Astrocyte (in vitro differentiated cells and primary cell): ENCODE measurements at regions not wholly inside any gene's neighbourhood (a gene's known extent, or its start where the extent isn't known, plus 50 kb on each side); places are given as distances from the start of the nearest gene placed in this dataset.
"Not testable (repeated sequence)": the region's sequence is repeated elsewhere in the genome, so short reads cannot be mapped to it uniquely, and the experiment has no call there.

Experiments
- DNase-seq: peaks from one replicate; pipeline ENCODE4 v3.0.0-alpha.2; 2010; ENCODE audit warnings: low read depth
- FAIRE-seq: peaks from 2 replicates; lab custom pipeline; 2011; peaks lifted over from hg19 to GRCh38; lab: Jason Lieb, UNC
- H2AFZ ChIP-seq: 2 replicates; pipeline ENCODE4 v1.6.0; 2012; ENCODE audit warnings: low read depth, low read length, inconsistent platforms
- H3K27ac ChIP-seq: 2 replicates; pipeline ENCODE4 v1.5.1; 2011; ENCODE audit warnings: low read depth, low read length, inconsistent platforms
- H3K27me3 ChIP-seq: 2 replicates; pipeline ENCODE4 v1.6.0; 2011; ENCODE audit warnings: low read length, inconsistent platforms; ENCODE audit not compliant: insufficient read depth
- H3K36me3 ChIP-seq: 2 replicates; pipeline ENCODE4 v1.5.1; 2011; ENCODE audit warnings: low read length, inconsistent platforms; ENCODE audit not compliant: insufficient read depth
- H3K4me1 ChIP-seq: 2 replicates; pipeline ENCODE4 v1.5.1; 2011; ENCODE audit warnings: low read length, inconsistent platforms; ENCODE audit not compliant: insufficient read depth
- H3K4me2 ChIP-seq: 2 replicates; pipeline ENCODE4 v1.6.0; 2012; ENCODE audit warnings: low read length, inconsistent platforms
- H3K4me3 ChIP-seq: 2 replicates; pipeline ENCODE4 v1.5.1; 2011; ENCODE audit warnings: low read depth, mild to moderate bottlenecking, low read length, inconsistent platforms; ENCODE audit not compliant: insufficient read depth
- H3K79me2 ChIP-seq: 2 replicates; pipeline ENCODE4 v1.6.0; 2012; ENCODE audit warnings: mild to moderate bottlenecking, low read length, inconsistent platforms; ENCODE audit not compliant: insufficient read depth
- H3K9ac ChIP-seq: 2 replicates; pipeline ENCODE4 v1.6.0; 2012; ENCODE audit warnings: mild to moderate bottlenecking, low read length, inconsistent platforms
- H3K9me3 ChIP-seq: 2 replicates; pipeline ENCODE4 v1.5.1; 2012; ENCODE audit warnings: low read depth, mild to moderate bottlenecking, low read length, inconsistent platforms; ENCODE audit not compliant: insufficient read depth
- H4K20me1 ChIP-seq: 2 replicates; pipeline ENCODE4 v1.6.0; 2012; ENCODE audit warnings: low read length, inconsistent platforms; ENCODE audit not compliant: insufficient read depth
- H3K27ac Mint-ChIP-seq: one replicate; pipeline ENCODE4 v1.8.0; 2021; ENCODE audit warnings: mild to moderate bottlenecking, mixed read lengths; ENCODE audit not compliant: unreplicated experiment
- H3K27me3 Mint-ChIP-seq: one replicate; pipeline ENCODE4 v1.8.0; 2021; ENCODE audit warnings: low read depth, mixed read lengths; ENCODE audit not compliant: unreplicated experiment
- H3K36me3 Mint-ChIP-seq: one replicate; pipeline ENCODE4 v1.8.0; 2021; ENCODE audit warnings: low read depth, mixed read lengths; ENCODE audit not compliant: unreplicated experiment
- H3K4me1 Mint-ChIP-seq: one replicate; pipeline ENCODE4 v1.8.0; 2021; ENCODE audit warnings: low read depth, mixed read lengths; ENCODE audit not compliant: unreplicated experiment
- H3K4me3 Mint-ChIP-seq: one replicate; pipeline ENCODE4 v1.8.0; 2021; ENCODE audit warnings: mild to moderate bottlenecking, moderate library complexity, mixed read lengths; ENCODE audit not compliant: unreplicated experiment
- H3K9me3 Mint-ChIP-seq: one replicate; pipeline ENCODE4 v1.8.0; 2021; ENCODE audit warnings: mild to moderate bottlenecking, mixed read lengths; ENCODE audit not compliant: unreplicated experiment
- EZH2 ChIP-seq: IDR thresholded peaks from 2 replicates; pipeline ENCODE4 v1.6.1; 2012; ENCODE audit warnings: mild to moderate bottlenecking, low read length, inconsistent platforms; ENCODE audit not compliant: insufficient read depth
- TF ChIP-seq, protein P1 (sequence below): IDR thresholded peaks from 2 replicates; pipeline ENCODE4 v1.5.1; 2011; ENCODE audit warnings: low read depth, mild to moderate bottlenecking, inconsistent platforms, low read length, moderate library complexity; ENCODE audit not compliant: insufficient read depth

- TF ChIP-seq, protein P1, sequence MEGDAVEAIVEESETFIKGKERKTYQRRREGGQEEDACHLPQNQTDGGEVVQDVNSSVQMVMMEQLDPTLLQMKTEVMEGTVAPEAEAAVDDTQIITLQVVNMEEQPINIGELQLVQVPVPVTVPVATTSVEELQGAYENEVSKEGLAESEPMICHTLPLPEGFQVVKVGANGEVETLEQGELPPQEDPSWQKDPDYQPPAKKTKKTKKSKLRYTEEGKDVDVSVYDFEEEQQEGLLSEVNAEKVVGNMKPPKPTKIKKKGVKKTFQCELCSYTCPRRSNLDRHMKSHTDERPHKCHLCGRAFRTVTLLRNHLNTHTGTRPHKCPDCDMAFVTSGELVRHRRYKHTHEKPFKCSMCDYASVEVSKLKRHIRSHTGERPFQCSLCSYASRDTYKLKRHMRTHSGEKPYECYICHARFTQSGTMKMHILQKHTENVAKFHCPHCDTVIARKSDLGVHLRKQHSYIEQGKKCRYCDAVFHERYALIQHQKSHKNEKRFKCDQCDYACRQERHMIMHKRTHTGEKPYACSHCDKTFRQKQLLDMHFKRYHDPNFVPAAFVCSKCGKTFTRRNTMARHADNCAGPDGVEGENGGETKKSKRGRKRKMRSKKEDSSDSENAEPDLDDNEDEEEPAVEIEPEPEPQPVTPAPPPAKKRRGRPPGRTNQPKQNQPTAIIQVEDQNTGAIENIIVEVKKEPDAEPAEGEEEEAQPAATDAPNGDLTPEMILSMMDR: no peak
- no peak for TF ChIP-seq EZH2
- H3K9me3 Mint-ChIP-seq: peaks cover 29% of the 10 kb centered on the region
- no peaks in the 10 kb centered on the region for H3K79me2 ChIP-seq
- FAIRE-seq (no peak), DNase-seq (no peak)
- no peaks in the 10 kb centered on the region for H3K27me3 Mint-ChIP-seq
- no peak overlapping the region for H3K4me3 ChIP-seq
- H3K9me3 ChIP-seq: peaks cover 4% of the 10 kb centered on the region
- no peaks in the 10 kb centered on the region for H3K4me1 Mint-ChIP-seq
- no peak overlapping the region for H3K4me2 ChIP-seq
- H3K27ac ChIP-seq: no peak overlapping the region
- no peaks in the 10 kb centered on the region for H3K27me3 ChIP-seq
- H2AFZ ChIP-seq: no peak overlapping the region
- no peaks in the 10 kb centered on the region for H3K36me3 ChIP-seq
- no peak overlapping the region for H3K9ac ChIP-seq
- H4K20me1 ChIP-seq: no peaks in the 10 kb centered on the region
- H3K36me3 Mint-ChIP-seq: no peaks in the 10 kb centered on the region
- H3K4me1 ChIP-seq: no peaks in the 10 kb centered on the region
- no peak overlapping the region for H3K27ac Mint-ChIP-seq
- no peak overlapping the region for H3K4me3 Mint-ChIP-seq
Observed at GRCh38 chr18:78503129-78503528, 476.5 kb upstream of the SALL3 start.

- Mint-ChIP-seq H3K27me3 (no peaks in the 10 kb centered on the region), H3K36me3 (no peaks in the 10 kb centered on the region), H3K27ac (no peak overlapping the region), H3K9me3 (peaks cover 27% of the 10 kb centered on the region), H3K4me1 (no peaks in the 10 kb centered on the region), H3K4me3 (no peak overlapping the region)
- Histone ChIP-seq H3K79me2 (no peaks in the 10 kb centered on the region), H2AFZ (peak overlapping the region; percentile 47), H3K9ac (no peak overlapping the region), H4K20me1 (no peaks in the 10 kb centered on the region), H3K9me3 (peaks cover 4% of the 10 kb centered on the region), H3K27ac (no peak overlapping the region), H3K4me1 (no peaks in the 10 kb centered on the region), H3K36me3 (no peaks in the 10 kb centered on the region), H3K4me3 (no peak overlapping the region), H3K27me3 (no peaks in the 10 kb centered on the region), H3K4me2 (peak overlapping the region; percentile 54)
- FAIRE-seq (no peak), DNase-seq (no peak)
- TF ChIP-seq, protein P1: no peak
- no peak for TF ChIP-seq EZH2
Observed at GRCh38 chr18:78505851-78506461, 473.7 kb upstream of the SALL3 start.

DNA sequence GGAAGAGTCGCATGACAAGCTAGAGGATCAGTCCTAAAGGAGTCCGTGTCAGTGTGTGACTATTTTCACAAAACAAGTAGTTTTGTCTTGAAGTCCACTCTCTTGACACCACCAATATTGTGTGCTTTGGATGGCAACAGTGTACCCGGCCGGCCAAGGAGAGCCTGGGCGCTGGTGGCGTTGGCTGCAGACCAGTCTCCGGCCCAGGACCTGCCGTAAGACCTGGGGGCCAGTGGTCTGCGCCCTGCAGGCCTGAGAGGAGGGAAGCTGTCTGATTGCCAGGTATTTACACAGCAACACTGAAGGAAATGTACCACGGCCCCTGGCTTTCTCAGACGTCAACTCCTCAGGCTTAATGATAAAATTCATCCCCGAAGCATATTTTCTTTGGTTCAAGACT, 472.4 kb upstream of the SALL3 start:
- H3K9me3 Mint-ChIP-seq: peaks cover 26% of the 10 kb centered on the region
- H3K36me3 ChIP-seq: no peaks in the 10 kb centered on the region
- H3K36me3 Mint-ChIP-seq: no peaks in the 10 kb centered on the region
- H3K4me2 ChIP-seq: no peak overlapping the region
- no peaks in the 10 kb centered on the region for H3K79me2 ChIP-seq
- FAIRE-seq (no peak), DNase-seq (no peak)
- no peaks in the 10 kb centered on the region for H3K4me1 ChIP-seq
- no peak overlapping the region for H3K4me3 Mint-ChIP-seq
- H3K27ac ChIP-seq: no peak overlapping the region
- no peak overlapping the region for H2AFZ ChIP-seq
- no peak overlapping the region for H3K27ac Mint-ChIP-seq
- H3K4me3 ChIP-seq: no peak overlapping the region
- H3K4me1 Mint-ChIP-seq: no peaks in the 10 kb centered on the region
- H3K9me3 ChIP-seq: peaks cover 4% of the 10 kb centered on the region
- no peaks in the 10 kb centered on the region for H4K20me1 ChIP-seq
- H3K9ac ChIP-seq: no peak overlapping the region
- no peaks in the 10 kb centered on the region for H3K27me3 ChIP-seq
- H3K27me3 Mint-ChIP-seq: no peaks in the 10 kb centered on the region
- TF ChIP-seq EZH2: no peak
- TF ChIP-seq, protein P1: no peak

DNA sequence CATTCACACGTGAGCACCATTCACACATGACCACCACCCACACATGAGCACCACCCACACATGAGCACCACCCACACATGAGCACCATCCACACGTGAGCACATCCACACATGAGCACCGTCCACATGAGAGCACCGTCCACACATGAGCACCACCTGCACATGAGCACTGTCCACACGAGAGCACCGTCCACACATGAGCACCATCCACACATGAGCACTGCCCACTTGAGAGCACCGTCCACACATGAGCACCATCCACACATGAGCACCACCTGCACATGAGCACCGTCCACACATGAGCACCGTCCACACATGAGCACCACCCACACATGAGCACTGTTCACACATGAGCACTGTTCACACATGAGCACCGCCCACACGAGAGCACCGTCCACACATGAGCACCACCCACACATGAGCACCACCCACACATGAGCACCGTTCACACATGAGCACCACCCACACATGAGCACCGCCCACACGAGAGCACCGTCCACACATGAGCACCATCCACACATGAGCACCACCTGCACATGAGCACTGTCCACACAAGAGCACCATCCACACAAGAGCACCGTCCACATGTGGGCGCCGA, 471.3 kb upstream of the SALL3 start:
- not testable (repeated sequence) for H2AFZ ChIP-seq, H3K27ac Mint-ChIP-seq, H3K36me3 ChIP-seq, H3K9me3 ChIP-seq, H3K4me1 ChIP-seq, FAIRE-seq, H3K4me2 ChIP-seq, H3K27me3 ChIP-seq, DNase-seq, H4K20me1 ChIP-seq, H3K4me3 ChIP-seq, H3K9ac ChIP-seq, H3K79me2 ChIP-seq, H3K27me3 Mint-ChIP-seq, H3K4me3 Mint-ChIP-seq, H3K36me3 Mint-ChIP-seq, H3K4me1 Mint-ChIP-seq, H3K27ac ChIP-seq
- peaks cover 24% of the 10 kb centered on the region for H3K9me3 Mint-ChIP-seq
